SHP77 treated with DMSO at 0.1 percent for 48 hours (cell line): ENCODE measurements at regions not wholly inside any gene's neighbourhood (a gene's known extent, or its start where the extent isn't known, plus 50 kb on each side); places are given as distances from the start of the nearest gene placed in this dataset.

ENCODE experiments used
- DNase-seq: peaks from one replicate; lab custom pipeline; 2025; lab: John Stamatoyannopoulos, UW

- no peak for DNase-seq
Observed at GRCh38 chr4:137632842-137633241, 100.5 kb upstream of the PCDH18 start.

- DNase-seq = no peak
Observed at GRCh38 chr4:137631605-137632004, 99.3 kb upstream of the PCDH18 start.

- no peak for DNase-seq
Observed at GRCh38 chr4:137630252-137630651, 98.0 kb upstream of the PCDH18 start.

GRCh38 chr4:137627739-137628460 is 95.6 kb upstream of the PCDH18 start:
- no peak for DNase-seq

GRCh38 chr4:137626942-137627738 is 94.8 kb upstream of the PCDH18 start:
- DNase-seq = no peak

GRCh38 chr4:137623013-137623412 is 90.7 kb upstream of the PCDH18 start:
- no peak for DNase-seq

GRCh38 chr4:137621056-137621455 is 88.8 kb upstream of the PCDH18 start:
- DNase-seq = peak; percentile 23

- DNase-seq = peak; percentile 13
Observed at GRCh38 chr4:137614491-137614890, 82.2 kb upstream of the PCDH18 start.

GRCh38 chr4:137611998-137612700 is 79.9 kb upstream of the PCDH18 start:
- DNase-seq = no peak

GRCh38 chr4:137610960-137611359 is 78.7 kb upstream of the PCDH18 start:
- no peak for DNase-seq

GRCh38 chr4:137609718-137610430 is 77.6 kb upstream of the PCDH18 start:
- no peak for DNase-seq

- DNase-seq = no peak
Observed at GRCh38 chr4:137608085-137608484, 75.8 kb upstream of the PCDH18 start.

GRCh38 chr4:137602436-137602835 is 70.1 kb upstream of the PCDH18 start:
- DNase-seq = no peak

- DNase-seq = no peak
Observed at GRCh38 chr4:137601934-137602333, 69.6 kb upstream of the PCDH18 start.

GRCh38 chr4:137599734-137600133 is 67.4 kb upstream of the PCDH18 start:
- DNase-seq = no peak

GRCh38 chr4:137597752-137598430 is 65.6 kb upstream of the PCDH18 start:
- no peak for DNase-seq

GRCh38 chr4:137587796-137588195 is 55.5 kb upstream of the PCDH18 start:
- DNase-seq = no peak

- DNase-seq = no peak
Observed at GRCh38 chr4:137583671-137584070, 51.4 kb upstream of the PCDH18 start.
